ENCODE measurements at regions not wholly inside any gene's neighbourhood (a gene's known extent, or its start where the extent isn't known, plus 50 kb on each side); places are given as distances from the start of the nearest gene placed in this dataset.

DNA sequence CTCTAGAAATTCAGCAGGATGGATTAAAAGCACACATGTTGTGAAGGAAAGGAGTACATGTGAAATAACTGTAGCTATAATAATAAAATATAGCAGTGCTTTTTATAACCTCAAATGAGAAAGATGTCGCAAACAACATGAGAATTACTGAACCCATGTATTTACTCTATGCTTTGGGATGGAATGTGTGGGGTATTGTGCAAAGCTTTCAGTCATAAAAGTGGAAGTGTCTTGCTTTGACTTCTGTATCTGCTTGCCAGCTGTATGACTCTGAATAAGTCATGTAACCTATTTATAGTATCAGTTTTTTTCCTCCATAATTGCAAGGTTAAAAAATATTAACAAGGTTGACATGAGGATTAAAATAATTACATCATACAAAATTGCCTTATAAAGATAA is 519.3 kb upstream of the CADM2 start:
- peak in 2 of 4 experiments; percentile 7 to 38 for DNase-seq

DNA sequence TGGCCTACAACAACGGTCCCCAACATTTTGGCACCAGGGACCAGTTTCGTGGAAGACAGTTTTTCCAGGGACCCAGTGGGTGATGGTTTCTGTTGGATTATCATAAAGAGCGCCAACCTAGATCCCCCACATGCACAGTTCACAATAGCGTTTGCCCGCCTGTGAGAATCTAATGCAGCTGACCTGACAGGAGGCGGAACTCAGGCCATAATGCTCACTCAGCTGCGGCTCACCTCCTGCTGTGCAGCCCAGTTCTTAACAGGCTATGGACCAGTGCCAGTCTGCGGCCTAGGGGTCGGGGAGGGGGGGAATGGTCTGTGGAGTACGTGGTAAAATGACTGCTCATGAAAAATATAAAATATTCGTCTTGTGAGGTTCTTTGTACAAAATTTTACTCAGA is 518.5 kb upstream of the CADM2 start:
- no peak for DNase-seq

GRCh38 chr3:84442533-84442932 is 516.3 kb upstream of the CADM2 start:
- DNase-seq = no peak

- no peak for DNase-seq
These were observed 513.9 kb upstream of the CADM2 start for GRCh38 chr3:84444726-84445521.

- DNase-seq = no peak
These were observed 471.5 kb upstream of the CADM2 start for GRCh38 chr3:84487296-84487695.

GRCh38 chr3:84504761-84505160 is 454.0 kb upstream of the CADM2 start:
- no peak for DNase-seq

DNA sequence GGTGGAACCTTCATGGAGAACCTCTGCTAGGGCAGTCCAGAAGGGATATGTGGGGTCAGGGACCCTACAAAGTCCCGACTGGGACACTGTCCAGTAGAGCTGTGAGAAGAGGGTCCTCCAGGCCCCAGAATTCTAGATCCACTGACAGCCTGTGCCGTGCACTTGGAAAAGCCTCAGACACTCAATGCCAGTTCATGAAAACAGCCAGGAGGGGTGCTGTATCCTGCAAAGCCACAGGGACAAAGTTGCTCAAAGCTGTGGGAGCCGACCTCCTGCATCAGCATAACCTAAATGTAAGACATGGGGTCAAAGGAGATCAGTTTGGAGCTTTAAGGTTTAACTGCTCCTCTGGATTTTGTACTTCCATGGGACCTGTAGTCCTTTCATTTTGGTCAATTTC is 448.8 kb upstream of the CADM2 start:
- no peak for DNase-seq

DNA sequence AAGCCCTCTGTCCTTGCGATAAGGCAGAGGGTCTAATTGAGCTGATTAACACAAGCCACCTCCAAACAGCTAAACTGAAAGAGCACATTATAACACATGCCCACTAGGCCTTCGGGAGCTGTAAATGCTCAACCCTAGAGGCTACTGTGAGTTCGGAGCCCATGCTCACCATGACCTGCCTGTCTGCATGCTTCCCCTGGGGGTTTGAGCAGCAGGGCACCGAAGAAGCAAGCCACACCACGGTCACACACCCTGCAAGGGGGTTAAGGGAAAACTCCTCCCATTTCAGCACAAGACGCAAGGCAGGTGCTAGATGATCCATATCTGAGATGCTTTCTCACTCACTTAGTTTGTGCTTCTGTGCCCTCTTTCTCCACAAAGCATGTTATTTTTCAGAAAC is 435.9 kb upstream of the CADM2 start:
- DNase-seq = no peak

DNA sequence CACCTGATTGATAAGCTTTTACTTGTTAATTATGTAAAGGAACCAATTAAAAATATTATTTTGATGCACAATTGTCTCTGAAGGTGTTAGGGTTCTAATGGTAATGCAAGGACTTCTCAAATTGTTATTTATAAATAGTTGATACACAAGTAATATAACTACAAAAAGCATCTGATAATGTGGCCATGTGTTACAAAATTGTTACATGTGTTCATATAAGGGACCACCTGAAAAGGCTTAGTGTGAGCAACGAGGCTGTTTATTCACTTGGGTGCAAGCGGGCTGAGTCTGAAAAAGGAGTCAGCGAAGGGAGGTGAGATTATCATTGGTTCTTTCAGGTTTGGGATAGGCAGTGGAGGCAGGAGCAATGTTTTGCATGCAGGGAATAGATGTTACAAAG is 421.9 kb upstream of the CADM2 start:
- no peak for DNase-seq

- DNase-seq = no peak
These were observed 420.2 kb upstream of the CADM2 start for GRCh38 chr3:84538597-84538996.

- no peak for DNase-seq
These were observed 411.6 kb upstream of the CADM2 start for GRCh38 chr3:84547207-84547606.

DNA sequence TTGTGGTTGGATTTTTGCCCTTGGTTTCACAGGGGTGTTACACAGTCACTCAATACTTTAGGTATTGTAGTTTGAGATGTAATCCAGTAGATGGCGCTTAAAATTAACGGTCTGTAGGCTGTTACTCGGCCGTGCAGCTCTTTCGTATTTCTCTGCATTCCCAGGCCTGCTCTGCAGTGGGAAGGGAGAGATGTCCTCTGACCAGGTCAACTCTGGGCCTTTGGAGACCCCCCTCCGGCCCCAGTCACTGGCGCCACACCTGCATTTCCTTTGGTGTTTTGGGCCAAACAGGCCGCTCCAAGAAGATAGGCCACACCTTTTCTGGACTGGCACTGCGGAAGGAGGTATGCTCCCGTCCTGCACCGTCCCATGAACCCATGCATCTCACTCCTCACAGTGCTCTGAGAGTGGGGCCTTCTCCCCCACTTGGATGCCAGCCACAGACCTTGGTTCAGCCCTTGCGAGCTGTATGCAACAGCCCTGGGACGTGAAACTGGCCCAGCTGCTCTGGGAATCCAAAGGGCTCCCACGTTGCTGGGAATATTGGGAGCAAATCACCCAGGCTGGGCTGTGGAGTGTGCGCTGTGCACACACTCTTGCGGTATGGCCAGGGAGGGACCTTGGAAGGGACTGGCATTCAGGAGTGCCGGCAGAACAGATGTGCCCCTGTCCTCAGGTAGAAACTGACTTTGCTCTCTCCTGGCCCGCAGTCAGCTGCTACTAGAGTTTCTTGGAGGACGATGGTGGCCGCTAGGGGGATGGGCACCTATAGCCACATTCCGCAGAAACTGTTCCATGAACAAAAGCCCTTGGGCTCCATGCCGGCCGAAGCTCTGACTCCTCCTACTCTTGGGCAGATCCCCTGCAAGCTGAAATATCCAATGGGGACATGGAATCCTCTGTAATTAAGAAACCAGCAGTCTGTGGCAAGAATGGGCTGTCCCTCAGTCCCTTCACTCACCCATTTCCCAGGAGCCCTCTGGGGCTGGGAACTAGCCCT is 410.5 kb upstream of the CADM2 start:
- peak in 3 of 4 experiments; percentile 30 to 60 (median 42) for DNase-seq

- DNase-seq = no peak
These were observed 403.2 kb upstream of the CADM2 start for GRCh38 chr3:84555629-84556028.

DNA sequence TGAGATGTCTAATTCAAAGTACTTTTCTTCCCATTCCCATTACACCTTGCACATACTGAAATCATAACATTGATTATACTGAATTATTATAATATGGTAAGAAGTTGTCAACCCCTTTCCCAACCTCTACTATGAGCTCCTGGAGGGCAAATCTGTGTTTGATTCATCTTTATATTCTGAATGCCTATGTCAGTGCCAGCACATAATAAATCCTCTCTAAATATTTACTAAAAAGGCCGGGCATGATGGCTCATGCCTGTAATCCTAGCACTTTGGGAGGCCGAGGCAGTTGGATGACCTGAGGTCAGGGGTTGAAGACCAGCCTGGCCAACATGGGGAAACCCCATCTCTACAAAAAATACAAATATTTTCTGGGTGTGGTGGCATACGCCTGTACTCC is 392.5 kb upstream of the CADM2 start:
- DNase-seq = no peak

DNA sequence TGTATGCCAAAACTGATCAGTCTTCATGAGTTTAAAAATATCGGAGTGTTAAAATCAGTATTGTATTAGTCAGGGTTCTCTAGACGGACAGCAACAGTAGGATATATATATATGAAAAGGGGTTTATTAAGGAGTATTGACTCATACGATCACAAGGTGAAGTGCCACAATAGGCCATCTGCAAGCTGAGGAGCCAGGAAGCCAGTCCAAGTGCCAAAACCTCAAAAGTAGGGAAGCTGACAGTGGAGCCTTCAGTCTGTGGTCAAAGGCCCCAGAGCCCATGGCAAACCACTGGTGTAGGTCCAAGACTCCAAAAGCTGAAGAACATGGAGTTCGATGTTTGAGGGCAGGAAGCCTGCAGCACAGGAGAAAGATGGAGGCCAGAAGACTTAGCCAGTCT is 391.0 kb upstream of the CADM2 start:
- DNase-seq = no peak

DNA sequence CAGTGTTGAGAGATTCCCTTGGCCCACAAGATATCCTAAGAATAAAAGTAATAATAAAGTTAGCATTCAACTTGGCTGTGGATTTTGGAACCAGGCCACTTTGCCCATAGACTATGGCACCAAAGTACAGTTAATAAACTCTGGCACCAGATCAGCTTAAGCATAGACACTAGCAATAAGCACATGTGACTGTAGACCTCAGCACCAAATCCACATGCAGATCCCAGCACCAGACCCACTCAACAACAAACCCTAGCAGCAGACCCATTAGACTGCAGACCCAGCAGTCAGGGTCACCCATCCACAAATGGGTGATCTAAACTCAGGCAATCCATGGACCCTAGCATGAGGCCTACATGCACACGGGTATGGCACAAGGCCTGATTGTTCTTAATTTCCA is 384.8 kb upstream of the CADM2 start:
- no peak for DNase-seq

DNA sequence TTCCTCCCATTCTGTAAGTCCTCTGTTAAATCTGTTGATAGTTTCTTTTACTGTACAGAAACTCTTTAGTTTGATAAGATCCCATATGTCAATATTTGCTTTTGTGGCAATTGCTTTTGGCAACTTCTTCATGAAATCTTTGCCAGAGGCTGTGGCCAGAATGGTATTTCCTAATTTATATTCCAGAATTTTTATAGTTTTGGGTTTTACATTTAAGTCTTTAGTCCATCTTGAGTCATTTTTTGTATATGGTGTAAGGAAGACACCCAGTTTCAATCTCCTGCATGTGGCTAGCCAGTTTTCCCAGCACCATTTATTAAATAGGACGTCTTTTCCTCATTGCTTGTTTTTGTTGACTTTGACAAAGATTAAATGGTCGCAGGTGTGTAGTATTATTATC is 372.4 kb upstream of the CADM2 start:
- no peak for DNase-seq

DNA sequence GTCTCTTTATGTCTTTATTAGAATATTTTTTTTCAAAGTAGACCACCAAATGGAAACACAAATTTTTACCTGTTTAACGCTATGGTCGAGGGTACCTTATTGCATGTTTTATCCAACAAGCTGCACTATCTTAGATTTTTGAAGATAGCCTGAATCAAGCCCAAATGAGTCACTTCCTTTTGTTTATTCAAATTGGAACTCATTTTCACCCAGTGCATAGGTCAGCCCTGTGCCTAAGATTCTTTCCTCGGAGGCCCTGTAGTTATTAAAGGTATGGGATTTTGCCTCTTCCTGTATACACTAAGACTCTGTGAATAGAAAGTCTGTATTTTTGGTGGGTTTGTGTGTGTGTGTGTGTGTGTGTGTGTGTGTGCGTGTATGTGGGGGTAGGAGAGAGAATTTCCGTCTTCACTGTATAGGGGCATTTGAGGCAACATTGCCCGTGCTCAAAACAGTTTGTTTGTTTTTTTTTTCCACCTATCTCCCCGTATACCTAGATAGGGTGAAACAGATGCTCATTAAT is 358.0 kb upstream of the CADM2 start:
- DNase-seq = no peak

GRCh38 chr3:84601303-84601702 is 357.5 kb upstream of the CADM2 start:
- no peak for DNase-seq

DNA sequence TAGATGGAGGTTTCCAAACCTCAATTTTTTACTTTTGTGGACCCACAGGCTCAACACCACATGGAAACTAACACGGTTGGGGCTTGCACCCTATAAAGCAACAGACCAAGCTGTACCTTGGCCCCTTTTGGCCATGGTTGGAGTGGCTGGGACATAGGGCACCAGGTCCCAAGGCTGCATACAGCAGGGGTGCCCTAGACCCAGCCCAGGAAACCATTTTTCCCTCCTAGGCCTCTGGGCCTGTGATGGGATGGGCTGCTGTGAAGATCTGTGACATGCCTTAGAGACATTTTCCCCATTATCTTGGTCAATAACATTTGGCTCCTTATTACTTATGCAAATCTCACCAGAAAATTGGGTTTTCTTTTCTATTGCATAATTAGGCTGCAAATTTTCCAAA is 337.0 kb upstream of the CADM2 start:
- no peak for DNase-seq

GRCh38 chr3:84634668-84635067 is 324.1 kb upstream of the CADM2 start:
- no peak for DNase-seq

GRCh38 chr3:84637272-84637671 is 321.5 kb upstream of the CADM2 start:
- no peak for DNase-seq

GRCh38 chr3:84666468-84666867 is 292.3 kb upstream of the CADM2 start:
- DNase-seq = no peak

DNA sequence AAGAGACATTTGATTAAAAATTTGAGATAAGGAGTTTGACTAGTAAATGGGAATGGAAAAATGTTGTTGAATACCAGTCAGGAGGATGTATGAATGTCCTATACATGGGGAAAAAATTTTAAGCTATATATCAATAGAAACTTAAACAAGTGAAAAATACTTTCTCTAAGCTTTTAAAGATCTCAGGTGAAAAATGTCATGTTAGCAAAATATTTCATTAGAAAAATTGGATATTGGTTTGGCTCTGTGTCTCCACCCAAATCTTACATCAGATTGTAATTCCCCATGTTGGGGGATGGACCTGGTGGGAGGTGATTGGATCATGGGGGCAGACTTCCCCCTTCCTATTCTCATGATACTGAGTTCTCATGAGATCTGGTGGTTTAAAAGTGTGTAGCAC is 279.6 kb upstream of the CADM2 start:
- DNase-seq = no peak

Data from suppressor macrophage (primary cell).